ENCODE measurements at regions not wholly inside any gene's neighbourhood (a gene's known extent, or its start where the extent isn't known, plus 50 kb on each side); places are given as distances from the start of the nearest gene placed in this dataset.

DNA sequence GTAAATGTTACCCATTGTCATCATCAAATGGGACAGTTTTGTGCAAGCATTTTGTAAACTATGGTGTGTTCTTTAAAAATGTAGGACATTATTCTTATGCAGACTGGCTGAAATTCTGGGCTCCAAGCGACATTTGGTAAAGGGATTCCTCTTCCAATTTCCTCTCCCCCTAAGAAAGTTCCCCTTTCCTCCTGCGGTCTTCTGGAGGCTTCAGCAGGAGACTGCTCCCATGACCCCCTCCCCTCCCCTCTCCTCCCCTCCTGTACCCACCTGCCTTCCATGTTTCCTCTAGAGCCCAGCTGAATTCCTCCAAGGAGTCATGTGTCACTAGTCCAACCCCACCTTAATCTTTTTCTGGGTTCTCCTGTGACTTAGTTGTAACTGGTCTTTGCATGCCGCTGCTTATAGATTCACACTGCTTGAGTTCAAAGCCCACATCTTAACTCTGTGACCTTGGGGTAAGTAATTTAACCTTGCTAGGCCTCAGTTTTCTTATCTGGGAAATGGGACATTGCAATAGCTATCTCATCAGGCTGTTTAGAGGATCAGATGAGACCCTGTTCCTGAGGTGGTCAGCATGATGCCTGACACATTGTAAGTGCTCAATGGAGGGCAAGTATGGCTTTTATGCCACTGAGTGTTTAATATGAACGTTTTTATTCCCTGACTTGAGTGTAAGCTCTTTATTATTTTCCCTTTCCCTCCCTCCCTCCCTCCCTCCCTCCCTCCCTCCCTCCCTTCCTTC lies 69.9 kb upstream of the WDR26 start:
- CTCF ChIA-PET (ENCODE audit: unreplicated experiment), result no interaction called here
- H3K4me2 ChIP-seq (ENCODE audit: low read length), result no peak overlapping the region
- no peaks in the 10 kb centered on the region for H3K9me2 ChIP-seq (ENCODE audit: insufficient read depth, low read length)
- TF ChIP-seq, protein P1, sequence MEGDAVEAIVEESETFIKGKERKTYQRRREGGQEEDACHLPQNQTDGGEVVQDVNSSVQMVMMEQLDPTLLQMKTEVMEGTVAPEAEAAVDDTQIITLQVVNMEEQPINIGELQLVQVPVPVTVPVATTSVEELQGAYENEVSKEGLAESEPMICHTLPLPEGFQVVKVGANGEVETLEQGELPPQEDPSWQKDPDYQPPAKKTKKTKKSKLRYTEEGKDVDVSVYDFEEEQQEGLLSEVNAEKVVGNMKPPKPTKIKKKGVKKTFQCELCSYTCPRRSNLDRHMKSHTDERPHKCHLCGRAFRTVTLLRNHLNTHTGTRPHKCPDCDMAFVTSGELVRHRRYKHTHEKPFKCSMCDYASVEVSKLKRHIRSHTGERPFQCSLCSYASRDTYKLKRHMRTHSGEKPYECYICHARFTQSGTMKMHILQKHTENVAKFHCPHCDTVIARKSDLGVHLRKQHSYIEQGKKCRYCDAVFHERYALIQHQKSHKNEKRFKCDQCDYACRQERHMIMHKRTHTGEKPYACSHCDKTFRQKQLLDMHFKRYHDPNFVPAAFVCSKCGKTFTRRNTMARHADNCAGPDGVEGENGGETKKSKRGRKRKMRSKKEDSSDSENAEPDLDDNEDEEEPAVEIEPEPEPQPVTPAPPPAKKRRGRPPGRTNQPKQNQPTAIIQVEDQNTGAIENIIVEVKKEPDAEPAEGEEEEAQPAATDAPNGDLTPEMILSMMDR (conservative IDR thresholded peaks at IDR 0.05; ENCODE audit: low read length), result no peak
- TF ChIP-seq EZH2phosphoT487 (IDR thresholded peaks at IDR 0.05; ENCODE audit: borderline replicate concordance, low read depth, low read length), result no peak
- intact Hi-C loops (cut with micrococcal nuclease; ENCODE audit: unreplicated experiment), result no loop called here
- H3K27ac ChIP-seq (ENCODE audit: low read depth, low read length, poor library complexity, severe bottlenecking), result no peak overlapping the region
- H3K79me2 ChIP-seq (ENCODE audit: insufficient read depth, low read depth, low read length), result no peaks in the 10 kb centered on the region
- no peaks in the 10 kb centered on the region for H3K9me3 ChIP-seq (ENCODE audit: low read length)
- H2AFZ ChIP-seq (ENCODE audit: low read length), result peak overlapping the region; percentile 81; the same call in 1 of the 2 replicates
- no TSS peak for BruUV-seq (replicated peaks)
- H3K36me3 ChIP-seq (ENCODE audit: insufficient read depth, low read length), result no peaks in the 10 kb centered on the region
- H3K4me1 ChIP-seq (ENCODE audit: insufficient read depth, low read length, poor library complexity, severe bottlenecking), result peaks cover 31% of the 10 kb centered on the region
- POLR2A ChIA-PET, result interaction anchor here (0.6 to 0.9 kb wide), 3 partner anchors 17 to 769 kb away, joined by 3 read pairs; no protein-coding TSS in a partner anchor
- no peaks in the 10 kb centered on the region for H4K20me1 ChIP-seq (ENCODE audit: insufficient read depth, low read length)
- no peak for DNase-seq (ENCODE audit: low spot score)
- H3K4me3 ChIP-seq (ENCODE audit: low read depth, low read length, poor library complexity, severe bottlenecking), result no peak overlapping the region

DNA sequence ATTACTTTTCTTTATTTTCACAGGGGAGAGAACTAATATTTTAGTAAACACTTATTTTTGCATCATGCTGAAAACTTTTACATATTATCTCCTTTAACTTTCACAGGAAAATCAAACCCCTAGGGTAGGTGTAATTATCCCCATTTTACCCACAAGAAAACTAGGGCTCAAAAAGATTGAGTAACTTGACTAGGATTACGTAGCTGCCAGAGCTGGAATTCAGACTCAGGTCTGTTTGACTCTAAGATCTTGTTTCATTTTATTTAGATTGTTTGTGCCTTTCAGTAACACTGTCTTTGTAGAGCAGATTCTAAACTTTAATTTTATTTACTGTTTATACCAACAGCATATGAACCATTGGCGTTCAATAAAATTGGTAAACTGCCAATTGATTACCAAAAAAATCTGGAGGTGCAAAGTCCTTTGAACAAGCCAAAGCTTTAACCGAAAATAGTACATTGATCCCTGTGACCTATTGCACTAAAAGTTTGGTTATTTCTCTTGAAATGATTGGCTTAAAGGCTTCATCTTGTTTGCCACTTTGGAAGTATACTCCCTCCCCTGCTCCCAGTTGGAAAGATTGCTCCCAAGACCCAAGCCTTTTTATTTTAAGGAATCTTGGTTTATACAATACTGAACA lies 71.0 kb upstream of the WDR26 start:
- Histone ChIP-seq H3K9me2 (ENCODE audit: insufficient read depth, low read length) (no peaks in the 10 kb centered on the region), H3K36me3 (ENCODE audit: insufficient read depth, low read length) (no peaks in the 10 kb centered on the region), H3K9me3 (ENCODE audit: low read length) (no peaks in the 10 kb centered on the region), H3K79me2 (ENCODE audit: insufficient read depth, low read depth, low read length) (no peaks in the 10 kb centered on the region), H2AFZ (ENCODE audit: low read length) (no peak overlapping the region), H3K4me2 (ENCODE audit: low read length) (no peak overlapping the region), H3K27ac (ENCODE audit: low read depth, low read length, poor library complexity, severe bottlenecking) (no peak overlapping the region), H3K4me1 (ENCODE audit: insufficient read depth, low read length, poor library complexity, severe bottlenecking) (peaks cover 34% of the 10 kb centered on the region), H3K4me3 (ENCODE audit: low read depth, low read length, poor library complexity, severe bottlenecking) (no peak overlapping the region), H4K20me1 (ENCODE audit: insufficient read depth, low read length) (no peaks in the 10 kb centered on the region)
- ChIA-PET CTCF (ENCODE audit: unreplicated experiment) (no interaction called here), POLR2A (no interaction called here)
- TF ChIP-seq, protein P1 (conservative IDR thresholded peaks at IDR 0.05; ENCODE audit: low read length), result no peak
- TF ChIP-seq EZH2phosphoT487 (IDR thresholded peaks at IDR 0.05; ENCODE audit: borderline replicate concordance, low read depth, low read length), result no peak
- BruUV-seq (replicated peaks), result no TSS peak
- no peak for DNase-seq (ENCODE audit: low spot score)
- intact Hi-C loops (cut with micrococcal nuclease; ENCODE audit: unreplicated experiment), result no loop called here
